Tibial nerve (tissue), 4 donors: ENCODE measurements at regions not wholly inside any gene's neighbourhood (a gene's known extent, or its start where the extent isn't known, plus 50 kb on each side); places are given as distances from the start of the nearest gene placed in this dataset.
A peak's percentile ranks its signal among the peaks of the same experiment; 100 is the strongest.

ENCODE experiments used
- CTCF ChIP-seq, 5 experiments: fragments of 200-600 bp in 3 of 5; fragments of 450-650 bp in 2 of 5; sonication (generic) in 3 of 5; IDR thresholded peaks; one replicate each; pipeline ENCODE4 v1.5.1; 2016 to 2019; ENCODE audit warnings: antibody characterized with exemption in 5 of 5, mild to moderate bottlenecking in 3 of 5, moderate library complexity in 2 of 5
- EP300 ChIP-seq, 2 donors: sonication (generic); formaldehyde crosslinking; IDR thresholded peaks; one replicate each; pipeline ENCODE4 v1.6.1; 2017; ENCODE audit warnings: antibody characterized with exemption in 2 of 2, mild to moderate bottlenecking in 1 of 2
- POLR2A ChIP-seq, 2 donors: fragments of 450-650 bp; IDR thresholded peaks; one replicate each; pipeline ENCODE4 v1.6.1; 2017; ENCODE audit warnings: antibody characterized with exemption in 2 of 2, mild to moderate bottlenecking in 2 of 2, moderate library complexity in 2 of 2

DNA sequence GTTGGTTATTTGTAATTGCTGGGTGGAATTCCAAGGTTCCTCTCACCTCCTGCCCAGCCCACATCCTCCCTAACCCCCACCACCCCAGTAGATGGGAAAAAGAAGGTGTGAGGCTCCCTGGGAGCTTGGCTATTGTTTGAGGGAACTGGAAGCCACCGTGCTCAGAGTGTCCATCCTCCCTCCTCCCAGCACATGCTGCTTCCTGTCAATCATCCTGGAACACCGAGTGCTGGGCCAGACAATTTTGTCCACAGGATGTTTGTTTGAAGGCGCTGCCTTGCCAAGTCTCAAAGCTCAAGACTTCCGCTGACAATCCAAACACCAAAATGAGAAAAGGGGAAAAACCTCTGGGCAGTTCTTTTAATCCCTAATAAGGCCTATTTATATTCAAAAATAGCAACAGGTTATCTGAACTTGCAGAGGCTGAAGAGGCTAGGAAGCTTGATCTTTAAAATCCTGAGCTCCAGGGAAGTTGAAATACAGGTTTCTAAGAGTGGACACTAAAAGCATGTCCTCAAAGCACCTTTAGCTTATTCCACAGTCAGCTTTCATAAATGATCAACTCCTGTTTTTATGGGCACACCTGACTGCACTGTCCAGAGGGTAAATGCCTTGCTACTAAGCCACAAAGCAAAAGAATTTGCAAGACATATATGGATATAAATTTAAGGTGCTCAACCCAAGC is 286.7 kb downstream of the NFIB start:
- TF ChIP-seq POLR2A (IDR thresholded peaks at IDR 0.05) = no peak
- no peak for TF ChIP-seq CTCF (IDR thresholded peaks at IDR 0.05)
- TF ChIP-seq EP300 (IDR thresholded peaks at IDR 0.05) = peak in 1 of 2 donors; percentile 69
